GM18498 (cell line): ENCODE measurements at regions not wholly inside any gene's neighbourhood (a gene's known extent, or its start where the extent isn't known, plus 50 kb on each side); places are given as distances from the start of the nearest gene placed in this dataset.

Source experiments
- ATAC-seq: cut with Tn5 transposase; IDR thresholded peaks from one replicate; pipeline ENCODE4 v1.9.1; 2021; ENCODE audit warnings: mild to moderate bottlenecking, moderate library complexity; ENCODE audit not compliant: unreplicated experiment

GRCh38 chr6:53974941-53975340, 136.3 kb upstream of the MLIP start:
- ATAC-seq: no peak

- ATAC-seq: no peak
These were observed 135.2 kb upstream of the MLIP start for GRCh38 chr6:53975941-53976615.

GRCh38 chr6:53977551-53977950, 133.7 kb upstream of the MLIP start:
- ATAC-seq: no peak

- peak; percentile 59 for ATAC-seq
These were observed 131.7 kb upstream of the MLIP start for GRCh38 chr6:53979468-53980067.

GRCh38 chr6:53982366-53983050, 128.7 kb upstream of the MLIP start:
- ATAC-seq: no peak

- no peak for ATAC-seq
These were observed 127.9 kb upstream of the MLIP start for GRCh38 chr6:53983301-53983700.

GRCh38 chr6:53984163-53984562, 127.1 kb upstream of the MLIP start:
- no peak for ATAC-seq

DNA sequence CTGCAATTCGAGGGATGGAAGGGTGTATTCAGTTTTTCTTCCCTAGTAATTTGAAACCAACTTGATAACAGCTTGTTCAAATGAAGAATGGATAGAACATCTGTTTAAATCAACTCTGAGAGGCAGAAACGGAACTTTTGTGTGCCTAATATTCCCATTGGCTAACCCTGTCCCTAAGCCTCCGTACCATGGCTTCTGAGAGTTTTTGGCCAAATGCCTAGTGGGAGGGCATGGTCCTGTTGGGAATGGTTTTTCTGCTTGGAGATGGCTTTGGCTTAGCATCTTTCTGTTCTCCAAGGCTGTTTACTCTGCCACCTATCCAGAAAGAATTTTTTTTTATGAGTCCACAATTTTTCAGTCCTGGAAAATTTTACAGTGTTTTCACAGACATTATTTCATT, 126.7 kb upstream of the MLIP start:
- no peak for ATAC-seq

DNA sequence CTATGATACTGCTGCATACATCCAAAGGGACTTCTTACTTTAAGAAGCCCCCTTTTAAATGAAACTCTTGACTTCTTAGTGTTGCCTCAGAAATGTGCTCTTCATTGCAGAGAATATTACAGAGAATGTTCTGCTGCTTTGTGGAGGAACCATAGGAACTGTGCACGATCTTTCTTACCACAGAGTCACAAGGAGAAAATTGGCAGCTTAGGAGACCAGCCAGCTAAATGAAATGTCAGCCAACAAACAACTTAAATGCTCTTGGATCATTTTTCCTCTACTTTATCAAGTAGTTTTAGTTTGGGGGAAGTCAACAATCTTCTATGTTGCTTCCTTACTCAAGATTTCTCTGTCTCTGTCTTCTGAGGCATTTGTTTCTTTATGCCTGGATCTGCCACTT, 125.9 kb upstream of the MLIP start:
- ATAC-seq: no peak

- ATAC-seq: peak; percentile 63
These were observed 125.0 kb upstream of the MLIP start for GRCh38 chr6:53986165-53986720.

DNA sequence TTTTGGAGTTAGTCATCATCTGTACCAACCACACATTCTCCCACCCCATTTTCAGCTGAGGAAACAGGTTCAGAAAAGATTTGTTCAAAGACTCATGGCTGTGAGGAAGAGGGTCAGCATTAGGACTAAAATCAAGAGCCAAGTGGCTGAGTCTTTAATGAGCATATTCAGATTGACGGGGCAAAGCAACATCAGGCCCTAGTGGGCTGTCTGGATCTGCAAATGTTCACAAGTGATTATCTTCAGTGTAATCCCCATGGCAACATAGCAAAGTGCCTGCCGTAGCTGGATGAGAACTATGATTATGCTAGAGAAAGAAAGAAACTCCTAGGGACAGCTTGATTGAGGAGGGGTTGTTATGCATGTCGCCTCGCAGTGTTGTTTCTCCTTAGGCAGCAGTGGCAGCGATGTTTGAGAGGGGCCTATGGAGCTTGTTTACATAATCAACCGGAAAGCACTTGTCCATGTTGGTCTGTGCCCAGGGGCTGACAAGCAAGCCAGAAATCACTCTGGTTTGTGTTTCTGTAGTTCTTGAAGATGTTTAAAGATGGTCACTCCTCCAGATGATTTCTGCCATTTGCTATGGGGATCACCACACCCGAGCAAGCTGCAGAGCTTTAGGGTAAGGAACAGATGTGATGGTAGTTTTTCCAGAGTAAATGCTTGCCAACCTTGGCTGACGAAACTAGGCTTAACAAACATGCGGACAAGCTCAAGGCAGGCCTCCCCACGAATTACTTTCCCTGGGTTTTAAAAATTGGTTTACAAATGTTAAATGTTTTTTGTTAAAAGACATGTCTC, 124.3 kb upstream of the MLIP start:
- no peak for ATAC-seq

DNA sequence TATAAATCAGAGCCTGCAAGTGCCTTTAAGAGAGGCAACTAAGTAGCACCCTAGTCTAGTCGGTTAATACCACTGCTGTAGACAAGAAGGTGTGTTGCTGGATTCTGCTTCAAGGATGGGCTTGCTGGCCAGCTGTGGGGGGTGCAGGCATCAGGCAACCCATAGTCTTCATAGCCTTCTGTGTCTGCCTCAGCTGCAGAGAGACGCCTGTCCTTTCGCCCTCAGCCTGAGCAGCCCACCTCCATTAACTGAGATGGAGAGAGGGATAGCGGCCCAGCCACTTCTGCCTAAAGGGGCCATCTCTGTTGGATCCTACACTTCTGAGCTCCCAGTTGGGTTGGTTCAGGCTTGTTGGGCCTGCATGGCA, 123.7 kb upstream of the MLIP start:
- no peak for ATAC-seq

DNA sequence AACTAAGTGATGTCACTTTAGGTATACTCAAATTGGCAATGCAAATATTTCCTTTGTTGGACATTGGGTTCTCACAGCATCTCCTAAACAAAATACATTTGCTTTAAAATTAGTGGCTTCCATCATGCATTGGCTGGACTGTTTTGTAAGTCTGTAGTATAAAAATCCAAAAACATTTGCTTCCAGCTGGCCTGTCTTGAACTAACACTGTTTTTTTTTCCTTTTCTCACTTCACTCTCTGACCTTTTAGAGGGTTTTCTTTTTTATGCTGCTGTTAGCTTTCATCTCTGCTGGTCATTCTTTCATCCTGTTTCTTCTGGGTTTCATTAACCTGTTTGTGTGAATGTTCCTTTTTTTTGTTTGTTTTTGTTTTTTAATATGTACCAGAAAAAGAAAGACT, 121.7 kb upstream of the MLIP start:
- no peak for ATAC-seq

DNA sequence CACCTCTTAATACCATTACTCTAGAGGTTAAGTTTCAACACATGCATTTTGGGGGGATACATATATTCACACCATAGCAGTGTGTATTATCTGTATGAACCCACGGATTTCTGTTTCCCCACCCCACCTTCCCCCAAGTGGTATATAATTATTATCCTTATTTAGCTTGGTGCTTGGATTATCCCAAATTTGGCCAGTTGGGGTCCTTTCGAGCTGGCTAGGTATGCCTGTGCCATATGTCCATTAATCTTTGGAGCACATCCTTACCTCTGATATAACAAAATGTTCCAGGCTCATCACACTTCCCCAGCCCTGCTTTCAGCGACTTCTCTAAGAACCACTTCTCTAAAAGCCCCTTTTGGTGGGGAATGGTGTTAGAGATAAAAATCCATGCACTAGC, 118.7 kb upstream of the MLIP start:
- ATAC-seq: no peak

GRCh38 chr6:53994201-53994600, 117.0 kb upstream of the MLIP start:
- ATAC-seq: no peak

- no peak for ATAC-seq
These were observed 115.3 kb upstream of the MLIP start for GRCh38 chr6:53995935-53996334.

- ATAC-seq: no peak
These were observed 112.9 kb upstream of the MLIP start for GRCh38 chr6:53998303-53998702.

GRCh38 chr6:53999088-53999755, 112.0 kb upstream of the MLIP start:
- no peak for ATAC-seq

DNA sequence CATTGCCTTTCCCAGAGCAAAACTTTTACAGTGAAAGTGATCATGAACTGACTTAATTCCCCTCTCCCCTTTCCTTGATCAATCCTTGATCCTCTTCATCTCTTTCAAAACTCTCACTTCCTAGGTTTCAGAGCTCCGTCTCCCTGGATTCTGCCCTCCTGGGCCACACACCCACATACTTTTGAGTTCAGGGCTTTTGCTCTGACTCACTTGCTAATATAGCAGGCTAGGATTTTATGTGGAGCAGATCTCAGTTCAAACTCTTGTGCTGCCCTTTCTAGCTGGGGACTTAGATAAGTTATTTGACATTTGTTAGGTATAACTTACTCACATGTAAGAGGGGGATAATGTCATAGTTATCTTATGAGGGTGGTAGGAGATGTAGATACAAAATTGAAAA, 109.1 kb upstream of the MLIP start:
- ATAC-seq: no peak

GRCh38 chr6:54003316-54003715, 107.9 kb upstream of the MLIP start:
- no peak for ATAC-seq

DNA sequence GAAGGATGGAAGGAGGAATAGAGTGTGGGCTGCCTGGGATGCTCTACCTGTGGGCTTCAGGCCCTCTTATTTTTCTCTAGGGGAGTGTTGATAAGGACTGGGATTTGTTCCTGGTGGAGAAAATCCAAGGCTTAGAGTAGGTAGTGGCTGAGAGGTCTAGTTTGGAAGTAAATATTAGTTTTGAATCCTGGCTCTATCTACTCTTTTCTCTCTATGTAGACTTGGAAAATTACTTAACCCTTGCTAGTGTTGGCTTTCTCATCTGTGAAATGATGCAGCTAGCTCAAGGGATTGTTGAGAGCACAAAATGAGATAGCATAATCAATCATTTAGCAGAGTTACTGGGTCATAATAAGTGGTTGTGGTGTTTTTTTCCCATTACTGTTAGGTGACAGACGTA, 102.7 kb upstream of the MLIP start:
- ATAC-seq: no peak
